RPMI7951 (cell line): ENCODE measurements at regions not wholly inside any gene's neighbourhood (a gene's known extent, or its start where the extent isn't known, plus 50 kb on each side); places are given as distances from the start of the nearest gene placed in this dataset.
"Not testable (repeated sequence)": the region's sequence is repeated elsewhere in the genome, so short reads cannot be mapped to it uniquely, and the experiment has no call there.

ENCODE experiments used
- DNase-seq: peaks from one replicate; pipeline ENCODE4 v3.0.0-alpha.2; 2012; ENCODE audit warnings: low read depth

GRCh38 chr10:60469147-60469546 lies 79.5 kb upstream of the ANK3 start:
- DNase-seq, result not testable (repeated sequence)

- no peak for DNase-seq
Observed at GRCh38 chr10:60467202-60467546, 77.5 kb upstream of the ANK3 start.

DNA sequence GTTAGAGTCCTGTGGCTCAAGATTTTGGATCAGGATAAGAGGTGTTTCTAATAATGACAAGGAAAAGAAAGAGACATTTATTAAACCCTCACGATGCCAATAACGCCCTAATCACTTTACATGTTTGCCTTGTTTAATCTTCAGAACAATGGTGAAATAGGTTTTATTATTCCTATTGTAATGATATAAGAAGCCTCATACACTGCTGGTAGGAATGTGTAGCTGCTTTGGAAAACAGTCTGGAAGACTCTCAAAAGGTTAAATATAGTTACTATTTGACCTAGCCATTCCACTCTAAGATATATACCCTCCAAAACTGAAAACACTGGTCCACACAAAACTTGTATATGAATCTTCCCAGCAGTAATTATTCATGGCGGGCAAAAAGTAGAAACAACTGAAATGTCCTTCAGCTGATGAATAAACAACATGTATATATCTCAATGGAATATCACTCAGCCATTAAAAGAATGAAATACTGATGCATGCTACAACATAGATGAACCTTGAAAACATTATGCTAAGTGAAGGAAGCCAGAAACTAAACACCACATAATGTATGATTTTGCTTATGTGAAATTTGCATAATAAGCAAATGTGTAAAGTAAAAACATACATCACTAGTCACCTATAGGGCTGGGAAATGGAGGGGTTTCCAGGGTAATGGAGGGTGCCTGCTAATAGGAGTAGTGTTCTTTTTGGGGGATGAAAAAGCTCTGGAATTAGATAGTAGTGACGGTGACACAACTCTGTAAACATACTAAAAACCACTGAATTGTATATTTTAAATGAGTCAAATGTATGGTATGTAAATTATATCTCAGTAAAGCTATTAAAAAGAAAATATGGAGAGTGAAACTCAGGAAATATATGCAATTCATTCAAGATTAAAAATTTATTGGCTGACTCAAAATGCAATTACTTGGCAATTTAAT lies 76.9 kb upstream of the ANK3 start:
- DNase-seq, result no peak

DNA sequence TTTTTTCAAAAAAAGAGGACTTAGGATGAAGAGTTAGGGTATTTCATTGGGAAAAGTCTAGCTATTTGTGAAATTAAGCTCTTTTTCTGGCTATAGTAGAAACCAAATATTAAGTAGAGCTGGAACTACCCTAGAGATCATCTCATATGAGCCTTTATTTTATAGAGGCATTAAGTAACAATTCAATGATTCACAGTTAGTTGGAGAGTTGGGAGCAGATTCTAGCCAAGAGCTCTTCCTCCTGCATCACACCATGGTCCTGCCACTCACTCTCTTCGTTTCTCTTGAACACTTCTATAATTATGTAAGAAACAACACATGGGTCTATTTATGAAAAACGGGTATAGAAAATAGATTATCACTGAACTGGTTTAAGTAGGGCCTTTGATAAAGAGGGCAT lies 76.1 kb upstream of the ANK3 start:
- no peak for DNase-seq

GRCh38 chr10:60464659-60465058 lies 75.0 kb upstream of the ANK3 start:
- DNase-seq, result no peak

- no peak for DNase-seq
Observed at GRCh38 chr10:60463746-60464145, 74.1 kb upstream of the ANK3 start.

- DNase-seq, result no peak
Observed at GRCh38 chr10:60461688-60462087, 72.0 kb upstream of the ANK3 start.

- no peak for DNase-seq
Observed at GRCh38 chr10:60459701-60460457, 70.2 kb upstream of the ANK3 start.

GRCh38 chr10:60456053-60456452 lies 66.4 kb upstream of the ANK3 start:
- DNase-seq, result peak; percentile 43

DNA sequence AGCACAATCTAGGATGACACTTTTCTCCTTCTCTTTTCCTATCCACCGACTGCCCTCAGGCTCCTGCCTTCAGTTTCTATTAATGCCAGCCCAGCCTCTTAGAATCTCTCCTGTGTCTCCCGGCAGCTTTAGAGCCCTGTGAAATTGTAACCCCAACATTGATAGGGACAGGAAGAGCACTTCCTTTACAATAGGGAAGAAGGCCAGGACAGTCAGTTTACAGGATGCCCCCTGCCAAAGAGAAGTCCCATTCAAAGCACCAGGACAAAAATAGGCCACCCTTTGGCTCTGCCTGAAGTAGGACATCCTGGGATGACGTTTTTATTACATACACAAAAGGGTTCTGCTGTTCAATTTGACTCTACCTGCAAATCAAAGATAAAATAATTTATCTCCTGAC lies 64.7 kb upstream of the ANK3 start:
- no peak for DNase-seq

DNA sequence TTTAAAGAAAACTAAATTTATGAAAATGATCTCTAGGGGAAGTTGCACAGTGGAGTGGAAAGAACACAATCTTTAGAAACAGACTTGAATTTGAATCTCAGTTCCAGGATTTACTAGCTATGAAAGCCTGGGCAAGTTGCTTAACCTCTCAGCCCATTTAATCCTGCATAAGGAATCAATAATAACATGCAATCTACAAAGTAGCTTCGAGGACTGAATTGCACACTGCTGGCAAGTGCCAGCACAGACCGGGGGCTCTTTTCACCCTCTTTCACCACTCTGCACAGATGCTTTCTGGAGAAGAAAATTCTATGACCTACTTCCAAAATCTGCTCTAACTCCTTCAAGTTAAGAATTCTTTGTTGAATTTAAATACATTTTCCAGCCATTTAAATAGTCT lies 63.4 kb upstream of the ANK3 start:
- DNase-seq, result no peak

DNA sequence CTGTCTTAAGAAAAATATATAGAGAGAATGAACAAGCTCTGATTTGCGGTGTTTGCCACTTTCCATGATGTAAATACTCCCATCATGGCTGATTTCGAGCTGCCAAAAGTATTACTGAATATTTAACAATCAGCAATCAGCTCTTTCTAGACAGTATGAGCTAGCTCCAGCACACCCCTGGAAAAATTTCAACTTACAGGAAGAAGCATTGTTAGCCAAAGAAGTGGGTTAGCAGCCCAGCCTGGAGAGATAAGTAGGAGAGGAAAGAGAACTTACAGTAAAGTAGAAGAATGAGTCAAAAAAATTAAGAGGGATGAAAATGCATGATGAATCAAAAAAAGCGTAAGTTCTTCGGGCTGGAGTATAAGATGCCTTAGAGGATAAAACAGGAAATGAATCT lies 60.6 kb upstream of the ANK3 start:
- DNase-seq, result no peak

DNA sequence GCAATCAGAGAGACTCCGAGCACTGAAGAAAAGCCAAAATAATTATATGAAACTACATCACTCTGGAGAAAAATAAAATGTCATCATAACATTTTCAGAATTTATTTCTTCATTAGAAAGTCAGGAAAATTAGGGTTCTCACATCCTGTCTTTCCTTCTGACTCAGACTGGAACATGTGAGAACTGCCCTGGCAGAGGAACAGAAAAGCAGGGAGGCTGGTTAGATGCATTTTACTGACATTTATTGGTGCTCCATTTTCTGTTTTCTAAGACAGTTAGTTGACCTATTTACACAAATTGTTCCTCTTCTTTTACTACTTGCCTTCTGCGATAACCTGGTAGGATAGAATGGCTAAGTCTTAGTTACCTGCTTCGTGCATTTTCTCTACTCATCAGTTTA lies 58.6 kb upstream of the ANK3 start:
- no peak for DNase-seq

- DNase-seq, result peak; percentile 46
Observed at GRCh38 chr10:60446851-60447250, 57.2 kb upstream of the ANK3 start.

DNA sequence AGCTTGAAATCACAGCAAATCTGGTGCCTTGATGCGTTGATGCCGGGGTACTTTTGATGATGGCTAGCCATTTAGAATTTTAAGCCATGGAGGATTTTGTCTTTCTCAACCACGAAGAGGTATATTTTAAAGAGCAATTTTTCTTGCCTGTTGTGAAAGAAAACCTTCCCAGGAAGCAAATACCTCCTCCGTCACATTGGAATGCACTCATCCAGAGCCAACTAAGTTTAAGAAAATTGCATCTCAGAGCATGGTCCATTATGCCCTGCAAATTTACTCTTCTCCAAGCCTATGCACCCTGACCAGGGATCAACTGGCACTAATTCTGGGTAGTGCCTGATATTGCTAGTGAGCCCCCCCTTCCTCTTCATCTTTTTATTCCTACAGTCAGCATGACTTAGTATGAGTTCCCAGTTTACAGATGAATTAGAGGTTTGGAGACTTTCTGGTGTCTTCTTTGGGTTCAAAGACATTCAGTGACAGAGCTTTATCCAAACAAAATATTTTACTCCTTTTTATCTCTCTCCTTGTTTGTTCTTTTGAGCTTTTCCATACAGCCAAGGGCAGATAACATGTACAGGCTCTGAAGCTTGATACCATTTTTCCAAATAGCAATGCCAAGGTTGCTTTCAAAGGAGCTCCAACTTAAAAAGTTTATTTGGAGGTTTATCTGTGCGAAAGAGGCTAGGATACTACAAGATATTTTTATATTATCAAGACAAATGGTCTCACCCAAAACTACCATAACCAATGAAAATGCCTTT lies 56.6 kb upstream of the ANK3 start:
- DNase-seq, result no peak

DNA sequence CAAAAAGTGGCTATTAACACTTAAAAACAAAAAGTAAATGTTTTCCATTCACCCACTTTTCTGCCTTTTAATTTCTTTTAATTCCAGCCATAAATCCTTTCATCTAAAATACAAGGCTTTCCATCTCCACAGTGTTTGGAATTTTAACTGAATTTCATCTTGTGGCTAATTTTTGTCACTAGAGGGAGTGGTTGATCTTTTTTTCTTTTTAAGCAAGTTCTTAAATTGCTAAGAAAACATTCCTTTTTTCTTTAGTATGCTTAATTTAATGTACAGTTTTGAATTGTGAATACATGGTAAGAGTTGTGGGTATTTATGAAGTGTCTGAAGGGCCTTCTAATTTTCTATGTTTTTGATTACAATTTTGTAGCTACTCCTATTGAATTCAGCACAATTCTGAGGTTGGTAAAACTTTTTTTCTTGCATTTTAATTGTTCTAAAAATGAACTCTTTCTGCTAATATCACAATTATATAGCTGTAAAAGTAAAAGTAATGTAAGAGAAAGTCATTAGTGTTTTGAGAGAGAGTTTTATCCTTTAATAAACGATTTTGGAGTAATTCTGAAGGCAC lies 54.9 kb upstream of the ANK3 start:
- DNase-seq, result peak; percentile 40

DNA sequence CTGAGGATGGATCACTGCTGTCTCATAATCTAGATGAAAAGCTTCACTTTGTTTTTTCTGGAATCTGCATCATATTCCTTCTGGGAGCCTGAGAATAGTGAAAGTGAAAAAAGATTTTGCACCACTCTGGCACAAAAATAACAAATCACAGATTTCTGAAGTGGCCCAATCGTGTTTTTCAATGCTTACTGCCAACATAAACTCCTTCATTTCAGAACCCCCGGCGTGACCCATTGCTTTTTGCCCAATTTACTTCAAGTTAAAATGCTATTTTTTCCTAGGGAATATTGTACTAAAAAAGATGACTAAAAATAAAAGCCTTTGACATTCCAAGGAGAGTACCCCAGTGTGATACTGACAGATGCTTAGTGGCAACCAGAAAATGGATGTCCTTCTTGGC lies 53.7 kb upstream of the ANK3 start:
- DNase-seq, result no peak

DNA sequence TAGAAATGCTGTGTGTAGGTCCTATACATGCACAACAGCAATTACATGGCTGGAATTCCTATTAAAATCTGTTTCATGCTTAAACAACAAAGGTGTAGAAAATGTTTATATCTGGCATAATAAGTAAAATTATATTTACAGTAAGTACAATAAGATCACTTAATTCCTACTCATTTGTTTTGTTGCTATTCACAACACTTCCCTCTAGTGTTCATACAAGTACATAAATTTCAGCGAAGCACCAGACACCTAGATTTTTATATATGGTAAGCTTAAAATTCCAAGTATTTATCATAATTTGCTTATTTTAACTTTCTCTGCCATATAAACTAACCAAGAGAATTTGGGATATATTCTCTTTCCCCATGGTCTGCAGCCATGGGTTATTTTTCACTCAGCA lies 51.8 kb upstream of the ANK3 start:
- peak; percentile 22 for DNase-seq

- DNase-seq, result no peak
Observed at GRCh38 chr10:60439641-60440040, 50.0 kb upstream of the ANK3 start.
